ENCODE measurements at regions not wholly inside any gene's neighbourhood (a gene's known extent, or its start where the extent isn't known, plus 50 kb on each side); places are given as distances from the start of the nearest gene placed in this dataset.

- TF ChIP-seq SRF (IDR thresholded peaks at IDR 0.05; ENCODE audit: low read depth, low read length): no peak
- TF ChIP-seq NANOG (IDR thresholded peaks at IDR 0.05; ENCODE audit: insufficient read depth, low read depth, low read length, poor library complexity, severe bottlenecking): no peak
- TF ChIP-seq RXRA (IDR thresholded peaks at IDR 0.05; ENCODE audit: insufficient read depth, low read depth, low read length): no peak
- TF ChIP-seq TCF12 (IDR thresholded peaks at IDR 0.05; ENCODE audit: low read depth, low read length): no peak
- no peak overlapping the region for H4K5ac ChIP-seq (ENCODE audit: insufficient read length, low read depth, low read length)
- no peak overlapping the region for H2AK5ac ChIP-seq (ENCODE audit: low read depth, low read length)
- peaks cover 0 to 10% of the 10 kb centered on the region in 2 experiments; a peak in 2 of 4 replicates for H3K9me3 ChIP-seq (ENCODE audit: insufficient read depth in 2 of 2, low read depth in 1 of 2, low read length in 1 of 2)
- no peaks in the 10 kb centered on the region for H4K20me1 ChIP-seq (replicated peaks in 1 of 2; ENCODE audit: control insufficient read depth in 1 of 2, insufficient read depth in 2 of 2, low read length in 2 of 2)
- H3K23me2 ChIP-seq (ENCODE audit: low read depth, low read length): no peaks in the 10 kb centered on the region; the same call in 1 of the 2 replicates
- 100% methylated on average over 6 of the region's 6 CpGs; no CpG with 5 or more reads in 1 of the 2 experiments for WGBS, 2 experiments (ENCODE audit: extremely low coverage in 1 of 2, insufficient coverage in 1 of 2, insufficient read length in 1 of 2, insufficient replicate concordance in 2 of 2, low coverage in 1 of 2, low lambda C conversion rate in 2 of 2, missing lambda C conversion rate in 1 of 2)
- no peaks in the 10 kb centered on the region for H3K36me3 ChIP-seq (ENCODE audit: control insufficient read depth in 2 of 4, insufficient read depth in 4 of 4, low read length in 3 of 4)
- H2BK15ac ChIP-seq (ENCODE audit: low read length): no peak overlapping the region
- H3K79me1 ChIP-seq (ENCODE audit: low read depth, low read length): no peaks in the 10 kb centered on the region
- no peak overlapping the region for H3K4me3 ChIP-seq (ENCODE audit: extremely low read depth in 1 of 4, insufficient read depth in 2 of 4, low read depth in 3 of 4, low read length in 4 of 4)
- no peak overlapping the region for H2BK12ac ChIP-seq (ENCODE audit: low read depth, low read length)
- no peak overlapping the region for H2BK120ac ChIP-seq (replicated peaks; ENCODE audit: low read depth, low read length)
- no peak for FAIRE-seq
- no peaks in the 10 kb centered on the region for H3K4me1 ChIP-seq (replicated peaks in 1 of 4; ENCODE audit: control insufficient read depth in 3 of 4, insufficient read depth in 4 of 4, low read length in 3 of 4)
- H3K4ac ChIP-seq (replicated peaks; ENCODE audit: insufficient read length, low read depth, low read length): no peak overlapping the region
- H3K4me2 ChIP-seq (ENCODE audit: insufficient read depth in 1 of 2, low read depth in 2 of 2, low read length in 2 of 2): no peak overlapping the region
- no peak overlapping the region for H3K56ac ChIP-seq (replicated peaks; ENCODE audit: insufficient read length, low read depth, low read length)
- H3K27me3 ChIP-seq (replicated peaks in 1 of 4; ENCODE audit: control insufficient read depth in 3 of 4, extremely low read depth in 1 of 4, insufficient read depth in 3 of 4, low read length in 3 of 4): no peaks in the 10 kb centered on the region
- ChIA-PET POLR2A (ENCODE audit: partially characterized antibody) (no interaction called here), CTCF (ENCODE audit: partially characterized antibody) (no interaction called here)
- H4K8ac ChIP-seq (ENCODE audit: extremely low read depth, insufficient read depth, low read length): no peak overlapping the region
- no peak overlapping the region for H3K14ac ChIP-seq (ENCODE audit: insufficient read length)
- DNase-seq (ENCODE audit: low read depth in 1 of 2, low spot score in 2 of 2): no peak
- H3K9ac ChIP-seq (replicated peaks in 1 of 4; ENCODE audit: extremely low read depth in 1 of 4, low read depth in 3 of 4, low read length in 3 of 4): no peak overlapping the region
- H3K27ac ChIP-seq (ENCODE audit: low read depth, low read length): no peak overlapping the region
- no peak overlapping the region for H4K91ac ChIP-seq (replicated peaks; ENCODE audit: insufficient read length, low read length)
- no peak overlapping the region for H2BK20ac ChIP-seq (ENCODE audit: low read length)
- no peak overlapping the region for H2BK5ac ChIP-seq (ENCODE audit: low read depth, low read length)
- no peaks in the 10 kb centered on the region for H3K79me2 ChIP-seq (ENCODE audit: control insufficient read depth in 1 of 2, insufficient read depth in 2 of 2, low read length in 2 of 2)
- H2AFZ ChIP-seq (ENCODE audit: low read length): no peak overlapping the region
- no peak overlapping the region for H3K18ac ChIP-seq (ENCODE audit: extremely low read depth, low read length)
- no peak overlapping the region for H3K23ac ChIP-seq (ENCODE audit: insufficient read length)
These were observed 316.4 kb upstream of the TUSC1 start for GRCh38 chr9:25994605-25995004.
